BJ (cell line): ENCODE measurements at regions not wholly inside any gene's neighbourhood (a gene's known extent, or its start where the extent isn't known, plus 50 kb on each side); places are given as distances from the start of the nearest gene placed in this dataset.

Experiments used
- CTCF ChIA-PET: fragments of 350-600 bp; formaldehyde crosslinking; extraction: SDS; loops from one replicate; lab custom pipeline; 2021; ENCODE audit warnings: antibody characterized with exemption, inconsistent platforms; lab: Yijun Ruan, JAX
- POLR2A ChIA-PET: fragments of 300-600 bp; sonication (Branson Sonifier 250); formaldehyde crosslinking; extraction: SDS; loops from one replicate; lab custom pipeline; 2021; ENCODE audit warnings: antibody characterized with exemption; lab: Charles Lee
- DNase-seq: peaks from one replicate; pipeline ENCODE4 v3.0.0-alpha.2; 2011; ENCODE audit warnings: low read depth
- H3K27me3 ChIP-seq: 2 replicates; pipeline ENCODE4 v1.6.0; 2011; ENCODE audit warnings: low read length; ENCODE audit not compliant: control insufficient read depth, insufficient read depth
- H3K36me3 ChIP-seq: 2 replicates; pipeline ENCODE4 v1.5.1; 2011; ENCODE audit warnings: low read length; ENCODE audit not compliant: control insufficient read depth, insufficient read depth
- H3K4me3 ChIP-seq: 2 replicates; pipeline ENCODE4 v1.5.1; 2011; ENCODE audit warnings: low read depth, mild to moderate bottlenecking, control low read depth, low read length
- TF ChIP-seq, protein P1 (sequence below): IDR thresholded peaks from 2 replicates; pipeline ENCODE4 v1.5.1; 2011; ENCODE audit warnings: low read depth, mild to moderate bottlenecking, control low read depth, inconsistent platforms, low read length, moderate library complexity; ENCODE audit not compliant: insufficient read depth

DNA sequence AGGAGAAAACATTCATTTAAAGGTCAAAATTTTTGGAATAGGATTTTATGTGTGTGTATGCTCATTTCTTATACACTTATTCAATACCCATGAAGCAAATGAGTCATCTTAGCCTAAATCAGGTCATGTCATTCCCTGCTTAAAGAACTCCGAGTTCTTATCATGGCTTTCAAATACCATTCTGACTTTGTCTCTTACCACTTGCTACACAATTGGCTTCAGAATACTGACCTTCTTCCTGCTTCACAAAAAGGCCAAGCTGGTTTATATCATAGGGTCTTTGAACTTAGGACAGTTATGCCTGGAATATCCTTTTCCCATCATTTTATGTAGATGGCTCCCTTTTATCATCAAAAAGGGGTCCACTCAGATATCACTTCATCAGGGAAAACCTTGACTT, 652.2 kb upstream of the WWC1 start:
- TF ChIP-seq, protein P1, sequence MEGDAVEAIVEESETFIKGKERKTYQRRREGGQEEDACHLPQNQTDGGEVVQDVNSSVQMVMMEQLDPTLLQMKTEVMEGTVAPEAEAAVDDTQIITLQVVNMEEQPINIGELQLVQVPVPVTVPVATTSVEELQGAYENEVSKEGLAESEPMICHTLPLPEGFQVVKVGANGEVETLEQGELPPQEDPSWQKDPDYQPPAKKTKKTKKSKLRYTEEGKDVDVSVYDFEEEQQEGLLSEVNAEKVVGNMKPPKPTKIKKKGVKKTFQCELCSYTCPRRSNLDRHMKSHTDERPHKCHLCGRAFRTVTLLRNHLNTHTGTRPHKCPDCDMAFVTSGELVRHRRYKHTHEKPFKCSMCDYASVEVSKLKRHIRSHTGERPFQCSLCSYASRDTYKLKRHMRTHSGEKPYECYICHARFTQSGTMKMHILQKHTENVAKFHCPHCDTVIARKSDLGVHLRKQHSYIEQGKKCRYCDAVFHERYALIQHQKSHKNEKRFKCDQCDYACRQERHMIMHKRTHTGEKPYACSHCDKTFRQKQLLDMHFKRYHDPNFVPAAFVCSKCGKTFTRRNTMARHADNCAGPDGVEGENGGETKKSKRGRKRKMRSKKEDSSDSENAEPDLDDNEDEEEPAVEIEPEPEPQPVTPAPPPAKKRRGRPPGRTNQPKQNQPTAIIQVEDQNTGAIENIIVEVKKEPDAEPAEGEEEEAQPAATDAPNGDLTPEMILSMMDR, result no peak
- Histone ChIP-seq H3K36me3 (no peaks in the 10 kb centered on the region), H3K4me3 (no peak overlapping the region), H3K27me3 (no peaks in the 10 kb centered on the region)
- DNase-seq, result no peak
- ChIA-PET POLR2A (interaction anchor here (0.6 kb wide), 1 partner anchor 32 kb away, joined by 4 read pairs; no protein-coding TSS in a partner anchor), CTCF (interaction anchor here (0.7 to 1.2 kb wide), 3 partner anchors 79 to 581 kb away, joined by 3 to 5 read pairs (median 3); no protein-coding TSS in a partner anchor)

DNA sequence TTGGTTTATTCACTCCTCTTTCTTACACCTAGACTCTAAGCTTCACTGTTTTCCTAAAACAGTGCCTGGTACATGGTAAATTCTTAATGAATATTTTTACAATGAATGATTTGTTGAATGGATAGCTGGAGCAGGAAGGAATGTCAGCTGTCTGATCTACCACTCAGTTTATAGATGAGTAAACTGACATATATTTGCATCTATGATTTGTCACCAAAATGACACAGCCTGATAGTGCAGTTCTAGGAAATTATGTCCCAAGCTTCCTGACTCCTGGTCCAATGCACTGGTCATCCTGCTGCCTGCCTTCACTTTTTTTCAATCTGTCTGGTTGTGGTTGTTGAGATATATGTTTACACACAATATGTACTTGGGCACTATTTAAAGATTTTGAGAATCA, 651.7 kb upstream of the WWC1 start:
- H3K4me3 ChIP-seq, result no peak overlapping the region
- no peak for DNase-seq
- CTCF ChIA-PET, result interaction anchor here (0.7 to 1.2 kb wide), 4 partner anchors 13 to 580 kb away, joined by 3 to 5 read pairs (median 3); no protein-coding TSS in a partner anchor

DNA sequence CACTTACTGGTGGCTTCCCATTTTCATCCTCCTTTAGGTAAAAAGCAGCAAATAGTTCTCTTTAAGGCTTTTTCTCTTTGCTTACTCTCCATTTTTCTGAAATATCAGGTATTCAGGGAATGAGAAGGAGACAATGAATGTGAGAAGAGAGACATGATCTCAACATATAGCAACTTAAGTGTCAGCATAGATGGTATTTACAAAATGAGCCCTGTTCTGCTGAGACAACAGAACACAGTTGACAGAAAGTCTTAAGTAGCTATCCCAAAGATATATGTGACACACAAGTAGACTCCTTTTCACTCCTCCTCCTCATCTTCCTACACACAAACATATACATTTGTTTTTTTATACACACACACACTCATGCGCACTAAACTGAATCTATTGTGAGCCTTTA, 649.3 kb upstream of the WWC1 start:
- CTCF ChIA-PET, result no interaction called here
- TF ChIP-seq, protein P1, result no peak
- Histone ChIP-seq H3K36me3 (no peaks in the 10 kb centered on the region), H3K4me3 (no peak overlapping the region), H3K27me3 (no peaks in the 10 kb centered on the region)
- DNase-seq, result no peak
- POLR2A ChIA-PET, result no interaction called here

More for the DNA sequence above, 651.7 kb upstream of the WWC1 start:
- POLR2A ChIA-PET, result interaction anchor here (0.6 kb wide), 1 partner anchor 32 kb away, joined by 4 read pairs; no protein-coding TSS in a partner anchor
- TF ChIP-seq, protein P1, result no peak
- Histone ChIP-seq H3K36me3 (no peaks in the 10 kb centered on the region), H3K27me3 (no peaks in the 10 kb centered on the region)

DNA sequence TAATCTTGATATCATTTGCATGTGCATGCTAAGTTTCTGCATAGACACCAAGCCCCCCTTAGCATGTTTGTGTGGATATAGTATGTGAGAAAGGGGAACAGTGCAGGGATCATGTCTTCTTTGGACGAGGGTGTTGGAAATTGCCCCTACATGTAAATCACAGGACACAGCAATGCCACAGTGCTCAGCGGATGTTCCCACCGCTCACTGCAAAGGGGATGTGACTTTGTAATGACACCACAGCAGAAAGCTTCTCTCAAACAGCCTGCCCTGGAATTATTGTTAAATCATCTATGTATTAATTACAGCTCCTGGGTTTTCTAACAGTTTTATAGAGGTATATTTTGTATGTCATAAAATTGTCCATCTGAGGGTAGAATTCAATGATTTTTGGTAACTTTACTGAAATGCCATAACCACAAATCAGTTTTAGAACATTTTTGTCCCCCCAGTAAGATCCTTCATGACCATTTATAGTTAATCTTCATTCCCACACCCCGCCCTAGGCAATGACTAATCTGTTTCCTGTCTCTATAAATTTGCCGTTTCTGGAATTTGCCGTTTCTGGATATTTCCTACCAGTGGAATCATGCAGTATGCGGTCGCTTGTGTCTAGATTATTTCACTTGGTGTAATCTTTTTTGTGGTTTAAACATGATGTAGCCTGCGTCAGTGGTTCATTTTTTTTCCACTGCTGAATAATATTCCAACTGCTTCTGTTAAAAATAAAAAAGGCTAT, 648.5 kb upstream of the WWC1 start:
- Histone ChIP-seq H3K4me3 (no peak overlapping the region), H3K27me3 (no peaks in the 10 kb centered on the region), H3K36me3 (no peaks in the 10 kb centered on the region)
- ChIA-PET POLR2A (interaction anchor here (0.5 kb wide), 1 partner anchor 425 kb away, joined by 3 read pairs; no protein-coding TSS in a partner anchor), CTCF (no interaction called here)
- TF ChIP-seq, protein P1, result no peak
- DNase-seq, result peak; percentile 94

DNA sequence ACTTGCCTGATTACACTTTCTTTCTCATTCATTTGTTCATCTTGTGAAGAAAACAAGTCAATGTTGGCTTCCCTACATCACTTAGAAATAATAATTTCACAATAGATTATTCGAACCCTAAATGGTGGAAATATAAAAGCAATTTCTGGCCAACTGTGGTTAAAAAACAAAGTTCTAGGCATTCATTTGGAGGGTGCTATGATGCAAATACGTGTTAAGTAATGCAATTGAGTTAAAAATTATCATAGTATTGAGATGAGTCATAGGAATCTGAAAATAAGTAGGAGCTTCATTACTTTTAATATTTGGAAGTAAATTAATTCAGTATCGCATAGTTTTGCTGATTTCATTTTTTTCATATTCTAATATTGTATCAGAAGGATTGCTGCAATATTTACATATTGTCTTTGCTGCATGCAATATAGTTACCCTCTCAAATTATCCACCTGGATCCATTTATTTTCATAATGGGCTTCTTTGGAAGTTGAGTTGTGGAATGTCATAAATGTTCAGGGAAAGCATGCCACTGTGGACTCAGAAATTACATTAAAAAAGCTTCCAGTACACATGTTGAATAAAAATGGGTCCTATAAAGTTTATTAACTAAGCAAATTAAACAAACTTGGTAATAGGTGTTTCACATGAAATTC, 647.7 kb upstream of the WWC1 start:
- POLR2A ChIA-PET, result interaction anchor here (0.5 kb wide), 1 partner anchor 424 kb away, joined by 3 read pairs; no protein-coding TSS in a partner anchor
- TF ChIP-seq, protein P1, result no peak
- no peak for DNase-seq
- CTCF ChIA-PET, result interaction anchor here (1.2 kb wide), 1 partner anchor 18 kb away, joined by 3 read pairs; no protein-coding TSS in a partner anchor
- Histone ChIP-seq H3K4me3 (no peak overlapping the region), H3K36me3 (no peaks in the 10 kb centered on the region), H3K27me3 (no peaks in the 10 kb centered on the region)
